ENCODE measurements at regions not wholly inside any gene's neighbourhood (a gene's known extent, or its start where the extent isn't known, plus 50 kb on each side); places are given as distances from the start of the nearest gene placed in this dataset.

GRCh38 chr1:71157715-71158114 is 76.9 kb upstream of the ZRANB2 start:
- DNase-seq, result no peak
- H3K4me3 ChIP-seq, result no peak overlapping the region
- TF ChIP-seq CTCF (IDR thresholded peaks at IDR 0.05), result no peak
- no peaks in the 10 kb centered on the region for H3K27me3 ChIP-seq
- ATAC-seq, result no peak
- no peaks in the 10 kb centered on the region for H3K36me3 ChIP-seq
- intact Hi-C loops (cut with DNase I), result no loop called here
- peak overlapping the region in 1 of 2 donors; percentile 19 for H3K27ac ChIP-seq
- peaks cover 0 to 5% of the 10 kb centered on the region in 2 donors for H3K4me1 ChIP-seq
- H3K9me3 ChIP-seq, result peaks cover 0 to 3% of the 10 kb centered on the region in 2 donors

GRCh38 chr1:71157151-71157550 is 76.3 kb upstream of the ZRANB2 start:
- Histone ChIP-seq H3K27me3 (no peaks in the 10 kb centered on the region), H3K4me3 (no peak overlapping the region), H3K9me3 (peaks cover 0 to 8% of the 10 kb centered on the region in 2 donors), H3K36me3 (no peaks in the 10 kb centered on the region), H3K27ac (peak overlapping the region in 1 of 2 donors; percentile 61), H3K4me1 (peaks cover 0 to 5% of the 10 kb centered on the region in 2 donors)
- DNase-seq (peak in 1 of 4 donors; percentile 6), ATAC-seq (peak; percentile 90)
- intact Hi-C loops (cut with DNase I), result no loop called here
- TF ChIP-seq CTCF (IDR thresholded peaks at IDR 0.05), result no peak

- H3K36me3 ChIP-seq, result no peaks in the 10 kb centered on the region
- H3K27ac ChIP-seq, result peak overlapping the region in 1 of 2 donors; percentile 61
- H3K9me3 ChIP-seq, result peaks cover 0 to 9% of the 10 kb centered on the region in 2 donors
- no peaks in the 10 kb centered on the region for H3K27me3 ChIP-seq
- DNase-seq (peak in 2 of 4 donors; percentile 36 to 52), ATAC-seq (peak; percentile 52)
- no peak overlapping the region for H3K4me3 ChIP-seq
- no peak for TF ChIP-seq CTCF (IDR thresholded peaks at IDR 0.05)
- intact Hi-C loops (cut with DNase I), result no loop called here
- peaks cover 0 to 5% of the 10 kb centered on the region in 2 donors for H3K4me1 ChIP-seq
These were observed 75.8 kb upstream of the ZRANB2 start for GRCh38 chr1:71156590-71156989.

- DNase-seq (no peak), ATAC-seq (no peak)
- H3K27me3 ChIP-seq, result no peaks in the 10 kb centered on the region
- H3K4me3 ChIP-seq, result no peak overlapping the region
- H3K36me3 ChIP-seq, result no peaks in the 10 kb centered on the region
- H3K27ac ChIP-seq, result no peak overlapping the region
- intact Hi-C loops (cut with DNase I), result no loop called here
- peaks cover 0 to 13% of the 10 kb centered on the region in 2 donors for H3K9me3 ChIP-seq
- peaks cover 0 to 5% of the 10 kb centered on the region in 2 donors for H3K4me1 ChIP-seq
- TF ChIP-seq CTCF (IDR thresholded peaks at IDR 0.05), result no peak
These were observed 73.6 kb upstream of the ZRANB2 start for GRCh38 chr1:71154429-71154828.

GRCh38 chr1:71153826-71154225 is 73.0 kb upstream of the ZRANB2 start:
- Histone ChIP-seq H3K27me3 (no peaks in the 10 kb centered on the region), H3K27ac (no peak overlapping the region), H3K9me3 (peaks cover 0 to 13% of the 10 kb centered on the region in 2 donors), H3K36me3 (no peaks in the 10 kb centered on the region), H3K4me1 (peaks cover 0 to 5% of the 10 kb centered on the region in 2 donors), H3K4me3 (no peak overlapping the region)
- ATAC-seq (no peak), DNase-seq (no peak)
- TF ChIP-seq CTCF (IDR thresholded peaks at IDR 0.05), result no peak
- intact Hi-C loops (cut with DNase I), result no loop called here
